H1 (cell line): ENCODE measurements at regions not wholly inside any gene's neighbourhood (a gene's known extent, or its start where the extent isn't known, plus 50 kb on each side); places are given as distances from the start of the nearest gene placed in this dataset.

Experiments used
- CTCF ChIA-PET: fragments of 300-600 bp; sonication (Branson Sonifier 250); formaldehyde crosslinking; loops from one replicate; lab custom pipeline; 2021; ENCODE audit not compliant: partially characterized antibody; lab: Charles Lee
- POLR2A ChIA-PET: fragments of 300-600 bp; sonication (Branson Sonifier 250); formaldehyde crosslinking; loops from one replicate; lab custom pipeline; 2021; ENCODE audit warnings: inconsistent platforms; ENCODE audit not compliant: partially characterized antibody; lab: Charles Lee
- DNase-seq, 2 experiments: peaks; one replicate each; pipeline versions ENCODE4 v3.0.0 to v3.0.0-alpha.2; 2010 to 2022; ENCODE audit warnings: low spot score in 2 of 2, low read depth in 1 of 2, mixed read lengths in 1 of 2
- FAIRE-seq: peaks from 2 replicates; lab custom pipeline; 2011; peaks lifted over from hg19 to GRCh38; lab: Jason Lieb, UNC
- H2AFZ ChIP-seq: 2 replicates; pipeline ENCODE4 v1.8.1; 2012; ENCODE audit warnings: low read length, inconsistent platforms
- H2AK5ac ChIP-seq: 2 replicates; pipeline ENCODE4 v1.6.1; 2013; ENCODE audit warnings: low read depth, low read length
- H2BK120ac ChIP-seq: replicated peaks from 2 replicates; pipeline ENCODE3; 2013; ENCODE audit warnings: low read depth, low read length, inconsistent platforms
- H2BK12ac ChIP-seq: 2 replicates; pipeline ENCODE4 v1.6.1; 2013; ENCODE audit warnings: low read depth, low read length
- H2BK15ac ChIP-seq: 2 replicates; pipeline ENCODE4 v1.6.1; 2013; ENCODE audit warnings: low read length
- H2BK20ac ChIP-seq: 2 replicates; pipeline ENCODE4 v1.6.1; 2013; ENCODE audit warnings: low read length
- H2BK5ac ChIP-seq: 2 replicates; pipeline ENCODE4 v1.6.1; 2013; ENCODE audit warnings: low read depth, low read length
- H3K14ac ChIP-seq: 2 replicates; pipeline ENCODE4 v1.6.1; 2013; ENCODE audit warnings: inconsistent platforms; ENCODE audit not compliant: insufficient read length
- H3K18ac ChIP-seq: 2 replicates; pipeline ENCODE4 v1.6.1; 2013; ENCODE audit warnings: low read length; ENCODE audit errors: extremely low read depth
- H3K23ac ChIP-seq: 2 replicates; pipeline ENCODE4 v1.6.1; 2013; ENCODE audit warnings: inconsistent platforms; ENCODE audit not compliant: insufficient read length
- H3K23me2 ChIP-seq: 2 replicates; pipeline ENCODE4 v1.6.1; 2013; ENCODE audit warnings: low read depth, low read length
- H3K27ac ChIP-seq: 2 replicates; pipeline ENCODE4 v1.6.1; 2011; ENCODE audit warnings: low read depth, low read length, inconsistent platforms
- H3K27me3 ChIP-seq, 4 experiments: replicated peaks in 1 of 4; 1 replicate in 1 of 4; 2 replicates in 3 of 4; pipeline versions ENCODE4 v1.6.1 to v1.8.1; 2011 to 2013; ENCODE audit warnings: low read length in 3 of 4, mild to moderate bottlenecking in 3 of 4, inconsistent platforms in 2 of 4, mixed read lengths in 2 of 4, moderate library complexity in 1 of 4; ENCODE audit not compliant: control insufficient read depth in 3 of 4, insufficient read depth in 3 of 4; ENCODE audit errors: extremely low read depth in 1 of 4
- H3K36me3 ChIP-seq, 4 experiments: 2 replicates each; pipeline versions ENCODE4 v1.6.1 to v1.8.1; 2011 to 2013; ENCODE audit warnings: mild to moderate bottlenecking in 4 of 4, low read length in 3 of 4, moderate library complexity in 2 of 4, control low read depth in 1 of 4, inconsistent platforms in 1 of 4; ENCODE audit not compliant: insufficient read depth in 4 of 4, control insufficient read depth in 2 of 4
- H3K4ac ChIP-seq: replicated peaks from 2 replicates; pipeline ENCODE3; 2013; ENCODE audit warnings: low read length, low read depth, mixed read lengths, inconsistent platforms; ENCODE audit not compliant: insufficient read length
- H3K4me1 ChIP-seq, 4 experiments: replicated peaks in 1 of 4; 1 replicate in 1 of 4; 2 replicates in 3 of 4; pipeline versions ENCODE4 v1.6.1 to v1.8.1; 2011 to 2013; ENCODE audit warnings: low read length in 3 of 4, inconsistent platforms in 2 of 4, mixed read lengths in 1 of 4; ENCODE audit not compliant: insufficient read depth in 4 of 4, control insufficient read depth in 3 of 4
- H3K4me2 ChIP-seq, 2 experiments: 2 replicates each; pipeline versions ENCODE4 v1.6.1 to v1.8.1; 2011 to 2013; ENCODE audit warnings: low read depth in 2 of 2, low read length in 2 of 2, control low read depth in 1 of 2, inconsistent platforms in 1 of 2, mild to moderate bottlenecking in 1 of 2; ENCODE audit not compliant: insufficient read depth in 1 of 2
- H3K4me3 ChIP-seq, 4 experiments: fragments of 200-600, 300-600 bp in 1 of 4; sonication (generic), shearing (Covaris generic), sonication (Bioruptor Twin) in 1 of 4; 2 replicates each; pipeline versions ENCODE4 v1.5.1 to v1.8.1; 2011 to 2016; ENCODE audit warnings: low read length in 4 of 4, low read depth in 3 of 4, control low read depth in 2 of 4, inconsistent platforms in 2 of 4, mild to moderate bottlenecking in 2 of 4, mixed read lengths in 1 of 4, moderate library complexity in 1 of 4; ENCODE audit not compliant: insufficient read depth in 2 of 4; ENCODE audit errors: extremely low read depth in 1 of 4
- H3K56ac ChIP-seq: replicated peaks from 2 replicates; pipeline ENCODE3; 2013; ENCODE audit warnings: low read depth, mild to moderate bottlenecking, mixed read lengths, low read length, inconsistent platforms; ENCODE audit not compliant: insufficient read length
- H3K79me1 ChIP-seq: 2 replicates; pipeline ENCODE4 v1.6.1; 2013; ENCODE audit warnings: low read depth, low read length, control low read depth
- H3K79me2 ChIP-seq, 2 experiments: 2 replicates each; pipeline versions ENCODE4 v1.6.1 to v1.8.1; 2012 to 2013; ENCODE audit warnings: low read length in 2 of 2, mild to moderate bottlenecking in 2 of 2, inconsistent platforms in 1 of 2; ENCODE audit not compliant: insufficient read depth in 2 of 2, control insufficient read depth in 1 of 2
- H3K9ac ChIP-seq, 4 experiments: replicated peaks in 1 of 4; 1 replicate in 1 of 4; 2 replicates in 3 of 4; pipeline versions ENCODE4 v1.6.1 to v1.8.1; 2011 to 2013; ENCODE audit warnings: low read depth in 3 of 4, low read length in 3 of 4, control low read depth in 2 of 4, mild to moderate bottlenecking in 2 of 4, moderate library complexity in 2 of 4, inconsistent platforms in 1 of 4; ENCODE audit errors: extremely low read depth in 1 of 4
- H3K9me3 ChIP-seq, 2 experiments: 2 replicates each; pipeline versions ENCODE4 v1.6.1 to v1.8.1; 2012 to 2013; ENCODE audit warnings: mild to moderate bottlenecking in 2 of 2, moderate library complexity in 2 of 2, control low read depth in 1 of 2, inconsistent platforms in 1 of 2, low read depth in 1 of 2, low read length in 1 of 2, mixed read lengths in 1 of 2; ENCODE audit not compliant: insufficient read depth in 2 of 2
- H4K20me1 ChIP-seq, 2 experiments: replicated peaks in 1 of 2; 2 replicates each; pipeline versions ENCODE3 to v1.8.1; 2011 to 2013; ENCODE audit warnings: inconsistent platforms in 2 of 2, low read length in 2 of 2, mild to moderate bottlenecking in 1 of 2; ENCODE audit not compliant: insufficient read depth in 2 of 2, control insufficient read depth in 1 of 2
- H4K5ac ChIP-seq: 2 replicates; pipeline ENCODE4 v1.6.1; 2013; ENCODE audit warnings: low read length, low read depth, mixed read lengths, inconsistent platforms; ENCODE audit not compliant: insufficient read length
- H4K8ac ChIP-seq: 2 replicates; pipeline ENCODE4 v1.8.0; 2013; ENCODE audit warnings: mild to moderate bottlenecking, moderate library complexity, low read length, inconsistent platforms; ENCODE audit not compliant: insufficient read depth; ENCODE audit errors: extremely low read depth
- H4K91ac ChIP-seq: replicated peaks from 2 replicates; pipeline ENCODE3; 2013; ENCODE audit warnings: low read length, mixed read lengths, inconsistent platforms; ENCODE audit not compliant: insufficient read length
- CBX8 ChIP-seq: fragments of 300-800, 300-1000 bp; sonication (generic); IDR thresholded peaks from 2 replicates; pipeline ENCODE4 v1.7.1; 2016; ENCODE audit warnings: low read depth, low read length, borderline replicate concordance
- GTF2F1 ChIP-seq: IDR thresholded peaks from 2 replicates; pipeline ENCODE4 v1.6.1; 2012; ENCODE audit warnings: low read depth, low read length, improper control_type of control experiment, borderline replicate concordance
- KDM1A ChIP-seq: fragments of 200-600, 300-600 bp; sonication (generic); IDR thresholded peaks from 2 replicates; pipeline ENCODE4 v1.7.1; 2016; ENCODE audit warnings: mild to moderate bottlenecking, low read length, borderline replicate concordance
- PHF8 ChIP-seq: fragments of 200-600 bp; sonication (generic); conservative IDR thresholded peaks from 2 replicates; pipeline ENCODE4 v1.7.1; 2012; ENCODE audit warnings: low read depth, mild to moderate bottlenecking, inconsistent platforms, low read length, moderate library complexity
- POLR2A ChIP-seq, 2 experiments: IDR thresholded peaks; 1 replicate in 1 of 2; 2 replicates in 1 of 2; pipeline ENCODE4 v1.6.1; 2011; ENCODE audit warnings: low read depth in 2 of 2, low read length in 2 of 2, mild to moderate bottlenecking in 2 of 2; ENCODE audit errors: control extremely low read depth in 1 of 2
- POU5F1 ChIP-seq: IDR thresholded peaks from 2 replicates; pipeline ENCODE4 v1.6.1; 2011; ENCODE audit warnings: low read depth, mild to moderate bottlenecking, low read length, moderate library complexity
- RAD21 ChIP-seq, 2 experiments: IDR thresholded peaks in 1 of 2; conservative IDR thresholded peaks in 1 of 2; 2 replicates each; pipeline ENCODE4 v1.6.1; 2011; ENCODE audit warnings: low read depth in 2 of 2, low read length in 2 of 2, improper control_type of control experiment in 1 of 2, inconsistent platforms in 1 of 2, mild to moderate bottlenecking in 1 of 2, moderate library complexity in 1 of 2
- RXRA ChIP-seq: IDR thresholded peaks from 2 replicates; pipeline ENCODE4 v1.6.1; 2011; ENCODE audit warnings: low read depth, mild to moderate bottlenecking, low read length, moderate library complexity; ENCODE audit not compliant: insufficient read depth
- SIX5 ChIP-seq: IDR thresholded peaks from 2 replicates; pipeline ENCODE4 v1.6.1; 2011; ENCODE audit warnings: mild to moderate bottlenecking, low read depth, low read length
- SUZ12 ChIP-seq: fragments of 200-600 bp; sonication (generic); IDR thresholded peaks from 2 replicates; pipeline ENCODE4 v1.6.1; 2012; ENCODE audit warnings: mild to moderate bottlenecking, inconsistent platforms, low read length, moderate library complexity, mixed read lengths
- TCF12 ChIP-seq: IDR thresholded peaks from 2 replicates; pipeline ENCODE4 v1.6.1; 2011; ENCODE audit warnings: low read depth, mild to moderate bottlenecking, low read length
- WGBS, 2 experiments: shearing (Covaris generic) in 1 of 2; methylation state at CpG; one replicate each; pipeline versions ENCODE4 v1.1.6 to v1.1.7; 2013 to 2015; ENCODE audit warnings: low lambda C conversion rate in 2 of 2, mixed read lengths in 2 of 2, inconsistent platforms in 1 of 2, low coverage in 1 of 2, missing lambda C conversion rate in 1 of 2; ENCODE audit not compliant: insufficient replicate concordance in 2 of 2, insufficient coverage in 1 of 2, insufficient read length in 1 of 2; ENCODE audit errors: extremely low coverage in 1 of 2, missing lambda C conversion rate in 1 of 2; 5-methylcytosine and 5-hydroxymethylcytosine counted together
- TF ChIP-seq, protein P1 (sequence below): IDR thresholded peaks from 2 replicates; pipeline ENCODE4 v1.6.1; 2011; ENCODE audit warnings: low read length, improper control_type of control experiment
- TF ChIP-seq, protein P2 (sequence below): IDR thresholded peaks from 2 replicates; pipeline ENCODE4 v1.6.1; 2011; ENCODE audit warnings: low read depth, mild to moderate bottlenecking, low read length; ENCODE audit not compliant: insufficient read depth

DNA sequence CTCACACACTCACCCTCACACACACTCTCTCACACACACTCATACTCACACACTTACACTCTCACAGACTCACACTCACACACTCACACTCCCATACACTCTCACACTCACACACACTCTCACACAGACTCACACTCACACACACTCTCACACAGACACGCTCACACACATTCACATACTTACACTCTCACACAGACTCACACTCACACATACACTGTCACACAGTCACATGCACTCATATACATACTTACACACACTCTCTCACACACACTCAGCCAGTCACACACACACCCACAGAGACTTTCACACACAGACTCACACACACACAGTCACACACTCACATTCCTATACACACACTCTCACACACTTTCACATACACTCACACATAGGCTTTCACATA, 1478.8 kb downstream of the BRD1 start:
- no peak overlapping the region for H3K56ac ChIP-seq
- H4K8ac ChIP-seq, result no peak overlapping the region
- H3K4me2 ChIP-seq, result no peak overlapping the region
- no peak overlapping the region for H3K9ac ChIP-seq
- H3K14ac ChIP-seq, result no peak overlapping the region
- peaks cover 0 to 2% (median 0%) of the 10 kb centered on the region in 4 experiments; a peak in 2 of 7 replicates for H3K4me1 ChIP-seq
- H2BK20ac ChIP-seq, result 0 out of 2 replicates have a peak overlapping the region, but pooled peaks have one; percentile 34
- no peaks in the 10 kb centered on the region for H3K79me1 ChIP-seq
- H4K5ac ChIP-seq, result no peak overlapping the region
- H3K9me3 ChIP-seq, result no peaks in the 10 kb centered on the region
- DNase-seq (no peak), FAIRE-seq (no peak)
- H3K23ac ChIP-seq, result no peak overlapping the region
- peak overlapping the region; percentile 97 for H2BK15ac ChIP-seq
- no peaks in the 10 kb centered on the region; a peak in 1 of 8 replicates for H3K36me3 ChIP-seq
- peak overlapping the region; percentile 18 for H4K91ac ChIP-seq
- H3K27ac ChIP-seq, result no peak overlapping the region
- WGBS, 2 experiments, result 95 to 100% methylated on average over 1 of the region's 1 CpG
- no peak overlapping the region for H2BK120ac ChIP-seq
- peaks cover 0 to 2% (median under 1%) of the 10 kb centered on the region in 4 experiments; a peak in 1 of 7 replicates for H3K27me3 ChIP-seq
- peaks cover 0 to 4% of the 10 kb centered on the region in 2 experiments for H4K20me1 ChIP-seq
- H3K79me2 ChIP-seq, result no peaks in the 10 kb centered on the region
- H2BK12ac ChIP-seq, result peak overlapping the region; percentile 93; the same call in 1 of the 2 replicates
- H3K4ac ChIP-seq, result peak overlapping the region; percentile 83
- CTCF ChIA-PET, result no interaction called here
- H2AK5ac ChIP-seq, result peak overlapping the region; percentile 84; the same call in 1 of the 2 replicates
- POLR2A ChIA-PET, result no interaction called here
- no peak overlapping the region for H3K4me3 ChIP-seq
- H2AFZ ChIP-seq, result no peak overlapping the region
- no peak overlapping the region for H3K18ac ChIP-seq
- H2BK5ac ChIP-seq, result no peak overlapping the region
- H3K23me2 ChIP-seq, result peaks cover 7% of the 10 kb centered on the region; the same call in 1 of the 2 replicates
- TF ChIP-seq SUZ12 (no peak), TCF12 (no peak), SIX5 (no peak), POLR2A (IDR thresholded peaks at IDR 0.05; ENCODE audit: control extremely low read depth in 1 of 2, low read depth in 2 of 2, low read length in 2 of 2) (no peak), PHF8 (no peak), KDM1A (no peak), RAD21 (IDR thresholded peaks at IDR 0.05 in 1 of 2, conservative IDR thresholded peaks at IDR 0.05 in 1 of 2; ENCODE audit: low read depth in 2 of 2, low read length in 2 of 2) (no peak), RXRA (no peak), CBX8 (no peak), POU5F1 (no peak), GTF2F1 (no peak)
- TF ChIP-seq, protein P1, sequence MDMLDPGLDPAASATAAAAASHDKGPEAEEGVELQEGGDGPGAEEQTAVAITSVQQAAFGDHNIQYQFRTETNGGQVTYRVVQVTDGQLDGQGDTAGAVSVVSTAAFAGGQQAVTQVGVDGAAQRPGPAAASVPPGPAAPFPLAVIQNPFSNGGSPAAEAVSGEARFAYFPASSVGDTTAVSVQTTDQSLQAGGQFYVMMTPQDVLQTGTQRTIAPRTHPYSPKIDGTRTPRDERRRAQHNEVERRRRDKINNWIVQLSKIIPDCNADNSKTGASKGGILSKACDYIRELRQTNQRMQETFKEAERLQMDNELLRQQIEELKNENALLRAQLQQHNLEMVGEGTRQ, result no peak
- TF ChIP-seq, protein P2, sequence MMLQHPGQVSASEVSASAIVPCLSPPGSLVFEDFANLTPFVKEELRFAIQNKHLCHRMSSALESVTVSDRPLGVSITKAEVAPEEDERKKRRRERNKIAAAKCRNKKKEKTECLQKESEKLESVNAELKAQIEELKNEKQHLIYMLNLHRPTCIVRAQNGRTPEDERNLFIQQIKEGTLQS, result no peak
